Prostate gland (tissue), 2 donors: ENCODE measurements at regions not wholly inside any gene's neighbourhood (a gene's known extent, or its start where the extent isn't known, plus 50 kb on each side); places are given as distances from the start of the nearest gene placed in this dataset.
"Not testable (repeated sequence)": the region's sequence is repeated elsewhere in the genome, so short reads cannot be mapped to it uniquely, and the experiment has no call there.

ENCODE experiments used
- DNase-seq: peaks from one replicate; pipeline ENCODE4 v3.0.0-alpha.2; 2019; ENCODE audit warnings: low spot score
- H3K27ac ChIP-seq, 2 donors: fragments of 200-600 bp; sonication (generic); 2 replicates each; pipeline ENCODE4 v1.5.1; 2017 to 2019
- H3K27me3 ChIP-seq: fragments of 200-600 bp; sonication (generic); replicated peaks from 2 replicates; pipeline ENCODE4 v1.5.1; 2019; ENCODE audit not compliant: insufficient read depth
- H3K36me3 ChIP-seq, 2 donors: fragments of 200-600 bp; sonication (generic); 1 replicate in 1 of 2; 2 replicates in 1 of 2; pipeline versions ENCODE4 v1.5.1 to v1.8.1; 2017 to 2019
- H3K4me1 ChIP-seq: fragments of 200-600 bp; sonication (generic); replicated peaks from 2 replicates; pipeline ENCODE4 v1.5.1; 2019
- H3K4me3 ChIP-seq, 2 donors: fragments of 200-600 bp; sonication (generic); 2 replicates each; pipeline ENCODE4 v1.5.1; 2017 to 2019
- H3K9me3 ChIP-seq: fragments of 200-600 bp; sonication (generic); 2 replicates; pipeline ENCODE4 v1.5.1; 2017
- POLR2A ChIP-seq: fragments of 450-650 bp; IDR thresholded peaks from one replicate; pipeline ENCODE4 v1.6.1; 2016; ENCODE audit warnings: antibody characterized with exemption, mild to moderate bottlenecking
- POLR2AphosphoS5 ChIP-seq: sonication (generic); formaldehyde crosslinking; IDR thresholded peaks from one replicate; pipeline ENCODE4 v1.6.1; 2017; ENCODE audit warnings: antibody characterized with exemption
- WGBS: methylation state at CpG from one replicate; pipeline ENCODE4 v1.1.5; 2018; 5-methylcytosine and 5-hydroxymethylcytosine counted together
- intact Hi-C: fragments of 100-400 bp; cut with DNase I; formaldehyde crosslinking; loops from one replicate; pipeline ENCODE4 v1.14.2; 2022
- TF ChIP-seq, protein P1 (sequence below), 4 experiments: fragments of 200-600 bp in 2 of 4; fragments of 450-650 bp in 2 of 4; sonication (generic) in 2 of 4; IDR thresholded peaks; 1 replicate in 3 of 4; 2 replicates in 1 of 4; pipeline ENCODE4 v1.5.1; 2016 to 2019; ENCODE audit warnings: antibody characterized with exemption in 4 of 4, mild to moderate bottlenecking in 2 of 4, moderate library complexity in 2 of 4

- 88% methylated on average over 18 of the region's 18 CpGs for WGBS
- intact Hi-C loops, result no loop called here
- Histone ChIP-seq H3K4me1 (no peaks in the 10 kb centered on the region), H3K36me3 (no peaks in the 10 kb centered on the region), H3K4me3 (no peak overlapping the region), H3K27ac (no peak overlapping the region), H3K27me3 (no peaks in the 10 kb centered on the region), H3K9me3 (no peaks in the 10 kb centered on the region)
- no peak for TF ChIP-seq POLR2AphosphoS5
- TF ChIP-seq POLR2A, result no peak
- TF ChIP-seq, protein P1, sequence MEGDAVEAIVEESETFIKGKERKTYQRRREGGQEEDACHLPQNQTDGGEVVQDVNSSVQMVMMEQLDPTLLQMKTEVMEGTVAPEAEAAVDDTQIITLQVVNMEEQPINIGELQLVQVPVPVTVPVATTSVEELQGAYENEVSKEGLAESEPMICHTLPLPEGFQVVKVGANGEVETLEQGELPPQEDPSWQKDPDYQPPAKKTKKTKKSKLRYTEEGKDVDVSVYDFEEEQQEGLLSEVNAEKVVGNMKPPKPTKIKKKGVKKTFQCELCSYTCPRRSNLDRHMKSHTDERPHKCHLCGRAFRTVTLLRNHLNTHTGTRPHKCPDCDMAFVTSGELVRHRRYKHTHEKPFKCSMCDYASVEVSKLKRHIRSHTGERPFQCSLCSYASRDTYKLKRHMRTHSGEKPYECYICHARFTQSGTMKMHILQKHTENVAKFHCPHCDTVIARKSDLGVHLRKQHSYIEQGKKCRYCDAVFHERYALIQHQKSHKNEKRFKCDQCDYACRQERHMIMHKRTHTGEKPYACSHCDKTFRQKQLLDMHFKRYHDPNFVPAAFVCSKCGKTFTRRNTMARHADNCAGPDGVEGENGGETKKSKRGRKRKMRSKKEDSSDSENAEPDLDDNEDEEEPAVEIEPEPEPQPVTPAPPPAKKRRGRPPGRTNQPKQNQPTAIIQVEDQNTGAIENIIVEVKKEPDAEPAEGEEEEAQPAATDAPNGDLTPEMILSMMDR (IDR thresholded peaks at IDR 0.05), result no peak
- no peak for DNase-seq
Observed at GRCh38 chr6:167415441-167415961, 90.6 kb downstream of the TTLL2 start.

DNA sequence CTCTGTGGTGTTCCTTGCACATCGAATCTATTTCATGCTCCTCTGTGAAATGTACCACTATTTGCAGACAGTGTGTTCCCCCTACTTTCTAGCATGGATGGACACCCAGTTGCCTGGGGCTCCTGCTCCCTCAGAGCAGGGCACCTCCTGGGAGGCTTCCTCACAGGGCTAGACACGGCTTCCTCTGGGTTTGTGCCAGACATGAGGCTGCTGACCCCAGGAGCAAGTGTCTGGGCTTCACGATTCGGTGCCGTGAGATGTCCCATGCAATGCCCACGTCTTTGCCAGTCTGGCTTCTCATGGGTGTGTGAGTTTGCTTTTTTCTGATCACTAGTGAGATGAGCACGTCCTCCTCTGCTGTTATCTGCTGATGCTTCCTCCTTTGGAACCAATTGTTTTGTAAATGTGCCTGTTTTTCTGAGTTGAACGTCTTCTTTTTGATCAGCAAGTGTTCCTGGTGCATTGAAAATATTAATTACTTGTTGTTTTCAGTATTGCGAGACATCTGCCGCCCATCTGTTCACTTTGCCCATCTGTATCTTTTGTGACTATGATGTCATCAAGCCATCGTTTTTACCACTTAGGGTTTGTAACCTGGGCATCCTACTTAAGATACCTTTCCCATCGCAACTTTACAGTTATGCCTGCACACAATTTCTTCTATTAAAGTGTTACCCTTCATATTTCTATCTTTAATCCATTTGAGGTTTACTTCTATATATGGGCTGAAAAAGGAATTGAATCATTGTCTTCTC is 92.0 kb downstream of the TTLL2 start:
- no peaks in the 10 kb centered on the region for H3K9me3 ChIP-seq
- no peaks in the 10 kb centered on the region for H3K36me3 ChIP-seq
- H3K27ac ChIP-seq, result no peak overlapping the region
- no peaks in the 10 kb centered on the region for H3K27me3 ChIP-seq
- no peak overlapping the region for H3K4me3 ChIP-seq
- TF ChIP-seq, protein P1 (IDR thresholded peaks at IDR 0.05), result no peak
- TF ChIP-seq POLR2AphosphoS5 (no peak), POLR2A (no peak)
- DNase-seq, result no peak
- intact Hi-C loops, result no loop called here
- WGBS, result 83% methylated on average over 12 of the region's 12 CpGs
- H3K4me1 ChIP-seq, result no peaks in the 10 kb centered on the region

GRCh38 chr6:167420177-167420576 is 95.3 kb downstream of the TTLL2 start:
- DNase-seq, result no peak
- TF ChIP-seq, protein P1 (IDR thresholded peaks at IDR 0.05), result no peak
- H3K9me3 ChIP-seq, result no peaks in the 10 kb centered on the region
- no peaks in the 10 kb centered on the region for H3K4me1 ChIP-seq
- no peak overlapping the region for H3K27ac ChIP-seq
- no peak overlapping the region for H3K4me3 ChIP-seq
- H3K36me3 ChIP-seq, result no peaks in the 10 kb centered on the region
- no peaks in the 10 kb centered on the region for H3K27me3 ChIP-seq
- intact Hi-C loops, result no loop called here
- WGBS, result 72% methylated on average over 12 of the region's 12 CpGs

GRCh38 chr6:167420858-167421766 is 96.2 kb downstream of the TTLL2 start:
- Histone ChIP-seq H3K36me3 (no peaks in the 10 kb centered on the region), H3K4me3 (no peak overlapping the region), H3K27ac (no peak overlapping the region), H3K4me1 (peaks cover 6% of the 10 kb centered on the region), H3K27me3 (no peaks in the 10 kb centered on the region), H3K9me3 (no peaks in the 10 kb centered on the region)
- intact Hi-C loops, result no loop called here
- DNase-seq, result no peak
- WGBS, result 88% methylated on average over 39 of the region's 39 CpGs
- TF ChIP-seq, protein P1 (IDR thresholded peaks at IDR 0.05), result no peak
- no peak for TF ChIP-seq POLR2AphosphoS5

DNA sequence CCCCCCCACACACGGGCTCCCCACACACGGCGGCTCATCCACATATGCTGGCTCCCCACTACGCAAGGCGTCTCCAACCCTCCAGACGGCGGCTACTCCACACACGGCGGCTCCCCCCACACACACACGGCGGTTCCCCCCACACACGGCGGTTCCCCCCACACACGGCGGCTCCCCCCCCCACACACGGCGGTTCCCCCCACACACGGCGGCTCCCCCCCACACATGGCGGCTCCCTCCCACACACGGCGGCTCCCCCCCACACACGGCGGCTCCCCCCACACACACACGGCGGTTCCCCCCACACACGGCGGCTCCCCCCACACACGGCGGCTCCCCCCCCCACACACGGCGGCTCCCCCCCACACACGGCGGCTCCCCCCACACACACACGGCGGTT is 97.1 kb downstream of the TTLL2 start:
- H3K27ac ChIP-seq, intact Hi-C loops, H3K9me3 ChIP-seq, H3K4me1 ChIP-seq, DNase-seq, H3K27me3 ChIP-seq, H3K4me3 ChIP-seq, H3K36me3 ChIP-seq: not testable (repeated sequence)
- no CpG with 5 or more reads among the region's 36 CpGs for WGBS
